GM19023 (cell line): ENCODE measurements at regions not wholly inside any gene's neighbourhood (a gene's known extent, or its start where the extent isn't known, plus 50 kb on each side); places are given as distances from the start of the nearest gene placed in this dataset.

Experiments used
- ATAC-seq: cut with Tn5 transposase; IDR thresholded peaks from one replicate; pipeline ENCODE4 v1.9.1; 2021; ENCODE audit warnings: mild to moderate bottlenecking, moderate library complexity; ENCODE audit not compliant: unreplicated experiment

DNA sequence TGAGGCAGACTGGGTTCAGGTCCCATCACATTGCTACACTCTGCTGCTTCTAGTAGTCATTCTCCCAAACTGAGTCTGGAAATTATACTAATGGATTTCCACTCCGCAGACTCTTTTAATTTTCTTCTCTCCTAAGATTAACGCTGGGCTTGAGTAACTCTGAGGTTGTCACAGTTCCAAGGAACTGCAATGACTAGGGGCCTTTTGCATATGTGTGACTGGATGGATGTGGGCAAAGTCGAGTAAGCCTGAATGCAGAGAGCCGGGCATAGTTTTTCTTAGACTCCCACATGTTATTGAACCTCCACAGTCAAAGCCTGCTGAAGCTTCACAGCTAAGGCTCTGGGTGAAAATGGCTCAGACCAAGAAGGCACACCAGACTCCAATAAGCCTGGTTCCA, 160.9 kb upstream of the PROX1 start:
- no peak for ATAC-seq

DNA sequence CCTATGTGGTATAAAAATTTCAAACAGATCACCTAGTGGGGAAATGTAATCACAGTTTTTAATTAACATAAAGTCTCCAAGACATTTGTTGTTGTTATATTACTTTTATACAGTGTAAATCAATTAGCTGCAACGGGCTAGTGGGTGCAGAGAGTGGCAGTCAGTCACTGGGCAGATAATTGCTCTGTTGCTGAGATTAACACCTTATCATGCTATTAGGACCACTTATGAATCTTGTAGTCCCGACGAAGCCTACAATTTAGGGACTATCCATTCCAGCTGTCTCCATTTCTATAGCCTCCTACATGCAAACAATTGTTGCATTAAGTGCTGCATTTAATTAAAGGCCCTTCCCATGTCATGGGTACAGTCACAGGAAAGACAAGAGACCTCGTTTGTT, 158.9 kb upstream of the PROX1 start:
- ATAC-seq: no peak

GRCh38 chr1:213829780-213830179, 158.0 kb upstream of the PROX1 start:
- no peak for ATAC-seq

DNA sequence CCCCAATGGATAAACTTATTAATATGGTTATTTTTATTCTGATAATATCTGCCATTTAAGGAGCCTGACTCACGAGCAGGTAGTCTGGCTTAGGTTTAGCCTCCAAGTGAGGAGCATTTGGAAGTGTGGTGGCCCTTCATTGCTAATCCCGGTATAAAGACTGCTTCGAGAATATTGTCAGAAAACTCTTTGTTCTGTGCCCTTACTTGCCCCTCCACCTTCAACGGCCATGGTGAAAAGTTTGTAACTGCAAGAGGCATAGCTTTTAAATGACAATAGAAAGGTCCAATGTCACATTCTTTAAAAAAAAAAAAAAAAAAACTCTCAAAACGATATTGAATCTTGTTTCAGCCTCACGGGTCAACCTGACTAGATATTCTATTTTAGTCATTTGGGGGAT, 157.4 kb upstream of the PROX1 start:
- no peak for ATAC-seq

DNA sequence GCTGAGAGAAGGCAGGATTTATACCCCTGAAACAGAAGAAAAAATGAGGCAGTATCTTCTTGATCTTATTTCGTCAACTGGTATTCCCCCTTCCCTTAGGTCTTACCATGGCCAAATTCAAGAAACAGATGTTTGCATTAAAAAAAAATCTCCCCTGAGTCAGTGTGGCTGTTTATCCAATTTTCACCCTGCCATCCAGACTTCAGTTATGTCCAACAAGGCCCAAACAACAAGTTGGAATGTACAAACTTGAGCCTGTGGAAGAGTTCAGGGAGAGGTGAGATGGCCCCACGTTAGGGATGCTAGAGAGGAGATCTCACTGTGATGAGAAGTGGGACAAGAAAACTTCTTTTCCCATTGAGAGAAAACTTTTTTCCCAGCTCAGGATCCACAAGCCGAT, 147.2 kb upstream of the PROX1 start:
- ATAC-seq: no peak

DNA sequence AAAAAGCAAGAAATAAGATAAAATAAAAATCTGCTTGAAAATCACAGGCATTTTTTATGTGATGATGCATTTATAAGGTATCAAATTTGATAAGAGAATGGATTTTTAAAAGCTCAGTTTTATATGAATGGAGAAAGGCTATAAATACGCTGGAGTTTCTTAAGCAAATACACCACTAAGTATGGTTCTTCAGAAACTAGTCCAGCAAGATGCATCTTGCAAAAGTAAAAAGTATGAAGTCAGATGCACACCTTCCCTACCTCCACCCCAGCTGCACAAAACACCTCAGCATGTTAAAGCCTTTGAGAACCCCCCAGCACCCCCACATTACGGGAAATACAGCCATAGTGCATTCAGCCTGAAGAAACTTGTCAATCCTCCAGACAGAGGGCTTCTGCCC, 143.1 kb upstream of the PROX1 start:
- ATAC-seq: no peak

DNA sequence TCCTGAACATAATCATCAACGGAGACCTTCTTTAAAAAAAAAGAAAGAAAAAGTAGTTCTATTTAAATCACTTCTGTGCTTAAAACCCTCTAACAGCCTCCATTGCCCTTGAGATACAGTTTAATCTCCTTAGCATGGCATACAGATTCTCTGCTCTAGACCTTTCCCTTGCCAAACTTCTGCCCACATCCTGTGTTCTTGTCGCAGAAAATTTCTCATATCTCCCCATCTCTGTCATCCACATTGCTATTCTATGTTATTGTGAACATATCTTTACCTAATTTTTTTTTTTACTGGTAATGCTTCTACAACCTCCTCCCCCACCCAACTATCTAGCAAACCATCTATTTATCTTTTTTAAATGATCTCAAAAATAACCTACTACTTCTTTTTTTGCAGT, 135.7 kb upstream of the PROX1 start:
- no peak for ATAC-seq

- no peak for ATAC-seq
Observed at GRCh38 chr1:213858581-213858980, 129.2 kb upstream of the PROX1 start.

DNA sequence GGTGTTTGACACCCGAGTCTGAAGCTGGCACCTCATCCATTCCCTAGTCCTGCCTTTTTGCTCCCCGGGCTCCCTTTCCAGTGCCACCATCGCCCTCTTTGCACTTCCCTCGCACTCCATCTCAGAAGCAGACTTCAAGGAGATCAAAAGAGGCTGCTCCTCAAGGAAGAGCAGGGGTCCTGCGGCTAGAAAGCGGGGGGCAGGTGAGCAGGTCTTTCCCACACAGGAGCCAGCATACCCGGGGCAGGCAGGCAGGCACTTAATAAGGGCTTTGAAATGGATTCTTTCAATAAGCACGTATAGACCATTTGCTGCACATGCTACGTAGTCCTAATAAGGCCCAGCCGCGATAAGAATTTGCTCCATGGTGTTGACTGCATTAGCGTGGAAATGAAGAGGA, 125.9 kb upstream of the PROX1 start:
- ATAC-seq: no peak

GRCh38 chr1:213864091-213864490, 123.7 kb upstream of the PROX1 start:
- no peak for ATAC-seq

DNA sequence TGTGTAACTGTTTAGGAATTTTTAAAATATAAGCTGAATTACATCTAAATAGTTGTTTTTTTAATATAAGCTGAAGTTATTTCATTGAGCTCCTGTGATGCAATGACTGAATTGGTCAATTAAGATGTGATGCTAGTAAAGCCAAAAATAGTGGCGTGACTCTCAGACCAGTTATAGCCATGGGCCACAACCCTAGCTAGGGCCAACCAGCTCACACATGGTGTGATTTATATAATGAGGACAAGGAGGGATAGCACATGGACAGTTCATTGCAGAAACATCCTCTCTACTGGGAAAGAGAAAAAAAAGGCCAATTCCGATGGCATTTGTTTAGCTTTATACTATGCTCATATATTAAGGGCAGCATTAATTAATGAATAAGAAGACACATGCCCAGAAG, 119.3 kb upstream of the PROX1 start:
- no peak for ATAC-seq

DNA sequence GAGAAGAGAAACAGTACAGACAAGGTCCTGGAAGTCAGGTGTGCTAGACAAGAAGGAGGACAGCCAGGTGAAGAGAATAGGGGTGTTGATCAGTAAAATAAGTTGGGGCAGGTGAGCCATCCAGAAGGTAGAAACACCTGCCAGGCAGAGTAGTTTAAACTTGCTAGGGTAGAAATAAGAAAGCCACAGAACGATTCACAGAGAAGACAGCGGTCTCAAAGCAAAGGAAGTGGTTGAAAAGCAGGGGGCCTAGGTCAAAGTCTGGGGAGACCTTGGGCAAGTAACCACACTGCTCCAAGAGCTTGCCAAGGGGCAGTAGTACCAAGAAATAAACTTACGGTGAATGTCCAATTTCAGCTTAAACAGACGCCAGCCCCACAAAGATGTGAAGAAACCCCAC, 116.6 kb upstream of the PROX1 start:
- no peak for ATAC-seq

GRCh38 chr1:213874789-213875188, 113.0 kb upstream of the PROX1 start:
- ATAC-seq: no peak

DNA sequence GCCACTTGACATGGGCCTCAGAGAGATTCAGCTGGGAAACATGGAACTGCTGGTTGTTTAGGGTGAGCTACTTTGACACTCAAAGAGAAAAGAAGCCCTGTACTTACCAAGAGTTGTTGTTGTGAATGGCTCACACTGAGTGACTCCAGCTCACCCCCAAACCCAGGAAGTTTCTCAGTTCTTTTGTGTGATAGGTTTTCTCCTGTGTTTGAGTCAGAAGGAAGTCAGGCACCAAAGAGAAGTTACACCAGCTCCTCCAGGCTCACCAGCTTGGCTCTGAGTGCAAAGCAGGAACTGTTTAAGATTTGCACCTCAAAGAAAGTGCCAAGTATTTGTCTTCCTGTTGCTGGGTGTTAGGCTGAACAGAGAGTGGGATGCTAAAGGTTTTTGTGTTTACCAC, 111.2 kb upstream of the PROX1 start:
- ATAC-seq: no peak

DNA sequence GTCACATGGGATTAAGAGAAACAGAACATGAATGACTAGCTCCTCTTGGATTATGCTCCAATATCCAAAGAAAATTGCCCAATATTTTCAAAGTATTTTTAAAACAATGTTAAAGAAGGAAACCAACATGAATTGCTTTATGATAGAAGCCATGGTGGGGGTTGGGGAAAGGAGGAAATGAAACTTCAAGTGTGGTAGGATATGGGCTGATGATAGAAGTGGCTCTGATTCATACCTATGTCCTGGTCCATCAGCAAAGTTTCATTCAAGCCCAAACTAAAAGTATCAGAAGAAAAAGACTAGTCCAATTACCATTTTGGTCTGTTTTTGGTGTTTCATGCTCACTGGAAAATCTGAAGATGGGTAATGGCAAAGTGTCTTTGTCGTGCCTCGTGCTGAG, 104.2 kb upstream of the PROX1 start:
- ATAC-seq: no peak

DNA sequence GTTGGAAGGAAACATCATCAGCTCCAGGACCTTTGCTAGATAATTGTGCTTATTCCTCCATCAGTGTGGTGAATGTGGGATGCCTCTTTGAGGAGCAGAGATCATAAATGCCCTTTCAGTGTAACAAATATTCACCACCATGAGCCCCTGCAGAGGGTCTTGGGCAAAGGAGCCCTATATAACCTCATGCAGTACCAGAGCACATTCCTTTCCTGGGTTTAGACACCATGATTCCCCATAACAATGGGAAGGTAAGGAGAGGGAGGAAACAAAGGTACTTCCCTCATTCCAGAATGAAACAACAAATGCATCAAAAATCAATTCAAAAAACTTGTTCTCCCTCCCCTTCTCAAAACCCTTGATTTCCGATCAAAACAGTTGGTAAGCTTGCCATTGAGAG, 103.4 kb upstream of the PROX1 start:
- ATAC-seq: no peak

DNA sequence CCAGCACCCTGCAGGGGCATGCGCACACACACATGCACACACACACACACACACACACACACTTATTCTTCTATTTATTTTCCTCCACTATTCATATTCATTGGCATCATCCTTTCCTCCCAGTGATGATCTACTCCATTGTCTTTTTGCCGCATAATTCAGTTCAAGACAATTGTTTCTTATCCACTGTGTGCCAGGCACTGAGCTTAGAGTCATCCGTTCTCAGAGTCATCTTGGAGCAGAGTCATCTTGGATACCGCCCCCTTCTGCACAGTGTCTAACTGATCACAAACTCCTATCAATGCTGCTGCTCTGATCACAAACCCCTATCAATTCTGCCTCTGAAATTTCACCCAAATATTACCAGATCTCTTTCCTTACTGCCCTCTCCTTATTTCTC, 102.8 kb upstream of the PROX1 start:
- ATAC-seq: no peak

DNA sequence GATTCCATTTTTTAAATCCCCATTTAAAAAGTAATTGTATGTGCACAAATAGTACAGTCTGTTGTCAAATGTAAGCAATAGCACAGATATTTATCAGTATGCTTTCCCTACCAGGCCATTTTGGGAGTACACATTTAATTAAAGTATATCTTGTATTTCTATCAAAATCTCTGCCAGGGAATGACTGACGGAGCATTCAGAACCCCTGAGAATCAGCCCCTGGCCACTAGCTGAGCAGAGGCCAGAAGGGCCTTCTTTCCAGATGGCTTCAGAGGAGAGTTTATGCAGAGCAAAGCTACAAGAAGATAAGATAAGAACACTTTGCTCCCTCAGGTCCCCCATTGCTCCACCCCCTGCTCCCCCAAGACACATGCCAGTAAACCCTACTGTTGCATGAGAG, 99.9 kb upstream of the PROX1 start:
- no peak for ATAC-seq

DNA sequence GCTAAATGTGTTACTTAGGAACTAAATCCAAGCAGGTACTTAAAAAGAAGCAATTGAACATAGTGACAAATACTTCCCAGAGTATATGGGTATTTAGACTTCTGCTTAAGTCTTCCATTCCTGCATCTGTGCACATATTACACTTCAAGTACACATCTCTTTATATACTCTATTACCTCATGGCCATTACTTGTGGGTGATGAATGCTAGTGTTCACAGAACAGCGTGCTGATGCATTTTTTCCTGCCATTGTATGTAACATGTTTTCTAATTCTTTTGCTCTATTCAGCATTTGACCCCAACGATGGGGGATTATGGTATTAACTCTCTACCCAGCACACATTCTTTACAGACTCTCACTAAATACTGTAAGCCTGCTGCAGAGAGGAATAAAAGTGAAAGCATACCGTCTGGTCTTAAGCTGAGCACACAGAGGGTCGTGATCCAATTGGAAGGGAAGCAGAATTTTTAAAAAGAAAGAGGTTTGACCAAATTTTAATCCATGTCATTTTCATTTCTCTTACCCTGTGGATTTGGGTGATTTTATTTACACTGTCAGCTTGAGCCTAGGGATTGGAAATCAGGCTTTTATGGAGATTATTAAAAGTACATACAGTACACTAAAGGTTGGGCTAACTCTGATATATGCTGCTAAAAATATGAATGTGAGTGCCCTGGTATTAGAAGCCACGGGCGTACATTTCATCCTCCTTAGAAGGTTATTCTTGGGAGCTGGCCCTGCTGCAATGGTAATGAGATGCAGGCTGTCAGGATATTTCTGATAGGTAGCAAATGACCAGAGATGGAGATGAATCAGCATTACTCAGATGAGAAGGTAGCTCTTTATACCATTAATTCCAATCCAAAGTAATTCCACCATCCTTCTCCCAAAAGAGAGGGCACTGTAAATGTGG, 95.5 kb upstream of the PROX1 start:
- ATAC-seq: no peak

GRCh38 chr1:213898684-213899083, 89.1 kb upstream of the PROX1 start:
- ATAC-seq: no peak

DNA sequence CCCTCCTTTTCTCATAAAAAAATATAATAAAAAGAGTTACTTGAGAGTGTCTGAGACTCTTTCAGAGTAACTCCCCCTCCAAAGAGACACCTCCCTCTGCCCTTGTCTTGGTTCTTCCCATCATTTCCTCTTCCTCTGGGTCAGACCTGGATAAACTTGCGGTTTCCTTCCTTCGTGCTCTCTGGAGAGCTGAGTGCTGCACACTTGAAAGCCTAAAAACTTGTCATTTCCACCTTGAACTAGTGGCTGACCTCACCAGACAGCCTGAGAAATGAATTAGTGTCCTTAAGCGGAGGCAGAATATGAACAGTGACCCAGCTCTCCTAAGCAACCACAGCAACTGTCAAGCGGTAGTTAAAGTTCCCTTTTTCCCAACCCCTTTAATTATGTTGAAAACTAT, 88.4 kb upstream of the PROX1 start:
- no peak for ATAC-seq

- ATAC-seq: no peak
Observed at GRCh38 chr1:213905344-213905743, 82.4 kb upstream of the PROX1 start.

GRCh38 chr1:213908521-213908920, 79.3 kb upstream of the PROX1 start:
- ATAC-seq: no peak
